Left colon (tissue), 2 donors: ENCODE measurements at regions not wholly inside any gene's neighbourhood (a gene's known extent, or its start where the extent isn't known, plus 50 kb on each side); places are given as distances from the start of the nearest gene placed in this dataset.

Source experiments
- ATAC-seq: fragments of 200-7000 bp; cut with Tn5 transposase; one replicate; pipeline ENCODE4 v1.9.1; 2020; ENCODE audit warnings: mild to moderate bottlenecking, moderate library complexity
- DNase-seq, 2 donors: peaks; one replicate each; pipeline ENCODE4 v3.0.0-alpha.2; 2020
- intact Hi-C, 2 donors: fragments of 100-400 bp; cut with DNase I in 1 of 2; cut with micrococcal nuclease in 1 of 2; formaldehyde crosslinking; loops; one replicate each; pipeline versions ENCODE4 v1.11.2 to v1.14.0; 2022; cut with DNase I, micrococcal nuclease
- donor health status: DM: no; HTN: no; CAD: no.
- donor health status: DM: yes; HTN: yes; CAD: no.

GRCh38 chr2:149827585-149828126, 240.1 kb upstream of the MMADHC start:
- ATAC-seq, result no peak
- no peak for DNase-seq
- intact Hi-C loops, result no loop called here

GRCh38 chr2:149826471-149827125, 239.0 kb upstream of the MMADHC start:
- ATAC-seq, result no peak
- intact Hi-C loops, result no loop called here
- no peak for DNase-seq

- ATAC-seq, result no peak
Measured at GRCh38 chr2:149825473-149825872, 237.9 kb upstream of the MMADHC start.

GRCh38 chr2:149824136-149824535, 236.6 kb upstream of the MMADHC start:
- ATAC-seq, result no peak
- no peak for DNase-seq
- intact Hi-C loops, result no loop called here

More at GRCh38 chr2:149825473-149825872, 237.9 kb upstream of the MMADHC start:
- intact Hi-C loops, result no loop called here
- DNase-seq, result no peak

GRCh38 chr2:149819356-149819957, 231.9 kb upstream of the MMADHC start:
- no peak for ATAC-seq
- no peak for DNase-seq
- intact Hi-C loops, result no loop called here

GRCh38 chr2:149816756-149817551, 229.4 kb upstream of the MMADHC start:
- intact Hi-C loops, result no loop called here
- no peak for ATAC-seq
- DNase-seq, result no peak

GRCh38 chr2:149815941-149816340, 228.4 kb upstream of the MMADHC start:
- intact Hi-C loops, result no loop called here
- ATAC-seq, result no peak

GRCh38 chr2:149814901-149815300, 227.3 kb upstream of the MMADHC start:
- DNase-seq, result no peak
- no peak for ATAC-seq
- intact Hi-C loops, result no loop called here

More at GRCh38 chr2:149815941-149816340, 228.4 kb upstream of the MMADHC start:
- no peak for DNase-seq

GRCh38 chr2:149814049-149814448, 226.5 kb upstream of the MMADHC start:
- DNase-seq (no peak), ATAC-seq (no peak)
- intact Hi-C loops, result no loop called here

GRCh38 chr2:149808556-149808955, 221.0 kb upstream of the MMADHC start:
- ATAC-seq (no peak), DNase-seq (no peak)
- intact Hi-C loops, result no loop called here

GRCh38 chr2:149806651-149807050, 219.1 kb upstream of the MMADHC start:
- intact Hi-C loops, result no loop called here
- ATAC-seq (no peak), DNase-seq (no peak)

GRCh38 chr2:149800624-149801542, 213.3 kb upstream of the MMADHC start:
- intact Hi-C loops, result no loop called here
- ATAC-seq (no peak), DNase-seq (no peak)

- DNase-seq (no peak), ATAC-seq (no peak)
- intact Hi-C loops, result no loop called here
Measured at GRCh38 chr2:149799013-149799705, 211.6 kb upstream of the MMADHC start.

GRCh38 chr2:149797030-149797429, 209.5 kb upstream of the MMADHC start:
- ATAC-seq (no peak), DNase-seq (no peak)
- intact Hi-C loops, result no loop called here

- no peak for ATAC-seq
- no peak for DNase-seq
- intact Hi-C loops, result no loop called here
Measured at GRCh38 chr2:149789549-149789948, 202.0 kb upstream of the MMADHC start.

- DNase-seq, result no peak
- ATAC-seq, result no peak
- intact Hi-C loops, result no loop called here
Measured at GRCh38 chr2:149787206-149787605, 199.6 kb upstream of the MMADHC start.

GRCh38 chr2:149783284-149783683, 195.7 kb upstream of the MMADHC start:
- intact Hi-C loops, result no loop called here
- no peak for DNase-seq
- ATAC-seq, result no peak

GRCh38 chr2:149782572-149782971, 195.0 kb upstream of the MMADHC start:
- DNase-seq, result no peak
- intact Hi-C loops, result no loop called here
- ATAC-seq, result no peak
